ENCODE measurements at regions not wholly inside any gene's neighbourhood (a gene's known extent, or its start where the extent isn't known, plus 50 kb on each side); places are given as distances from the start of the nearest gene placed in this dataset.

- no peak for DNase-seq
These were observed 255.5 kb downstream of the MAN2A1 start for GRCh38 chr5:109945097-109945678.

GRCh38 chr5:109945723-109946480 lies 256.2 kb downstream of the MAN2A1 start:
- no peak for DNase-seq

- no peak for DNase-seq
These were observed 256.9 kb downstream of the MAN2A1 start for GRCh38 chr5:109946610-109947009.

GRCh38 chr5:109947667-109948066 lies 257.9 kb downstream of the MAN2A1 start:
- no peak for DNase-seq

- no peak for DNase-seq
These were observed 260.9 kb downstream of the MAN2A1 start for GRCh38 chr5:109950634-109951033.

- no peak for DNase-seq
These were observed 261.6 kb downstream of the MAN2A1 start for GRCh38 chr5:109951348-109951747.

- no peak for DNase-seq
These were observed 262.0 kb downstream of the MAN2A1 start for GRCh38 chr5:109951758-109952157.

- DNase-seq: no peak
These were observed 264.0 kb downstream of the MAN2A1 start for GRCh38 chr5:109953761-109954160.

- no peak for DNase-seq
These were observed 267.2 kb downstream of the MAN2A1 start for GRCh38 chr5:109956884-109957283.

GRCh38 chr5:109958082-109958481 lies 268.4 kb downstream of the MAN2A1 start:
- no peak for DNase-seq

GRCh38 chr5:109959652-109960051 lies 269.9 kb downstream of the MAN2A1 start:
- DNase-seq: no peak

GRCh38 chr5:109961751-109962150 lies 272.0 kb downstream of the MAN2A1 start:
- no peak for DNase-seq

- DNase-seq: no peak
These were observed 273.3 kb downstream of the MAN2A1 start for GRCh38 chr5:109962882-109963603.

GRCh38 chr5:109964136-109964535 lies 274.4 kb downstream of the MAN2A1 start:
- no peak for DNase-seq

- no peak for DNase-seq
These were observed 275.9 kb downstream of the MAN2A1 start for GRCh38 chr5:109965634-109966033.

GRCh38 chr5:109971968-109972367 lies 282.2 kb downstream of the MAN2A1 start:
- DNase-seq: no peak

- no peak for DNase-seq
These were observed 292.3 kb downstream of the MAN2A1 start for GRCh38 chr5:109981979-109982378.

- DNase-seq: no peak
These were observed 293.3 kb downstream of the MAN2A1 start for GRCh38 chr5:109982966-109983534.

- DNase-seq: no peak
These were observed 297.0 kb downstream of the MAN2A1 start for GRCh38 chr5:109986726-109987125.

- no peak for DNase-seq
These were observed 297.6 kb downstream of the MAN2A1 start for GRCh38 chr5:109987355-109987754.

GRCh38 chr5:109987970-109988369 lies 298.2 kb downstream of the MAN2A1 start:
- DNase-seq: no peak

- no peak for DNase-seq
These were observed 299.4 kb downstream of the MAN2A1 start for GRCh38 chr5:109989161-109989560.
